ENCODE measurements at regions not wholly inside any gene's neighbourhood (a gene's known extent, or its start where the extent isn't known, plus 50 kb on each side); places are given as distances from the start of the nearest gene placed in this dataset.

- intact Hi-C loops (cut with DNase I; ENCODE audit: low total_unique reads) = no loop called here
- WGBS, 2 donors = 75 to 79% methylated on average over 11 of the region's 11 CpGs
- TF ChIP-seq POLR2A (IDR thresholded peaks at IDR 0.05) (no peak), CTCF (IDR thresholded peaks at IDR 0.05) (no peak)
- H3K4me3 ChIP-seq (ENCODE audit: low read depth, poor library complexity, severe bottlenecking) = no peak overlapping the region
- DNase-seq (ENCODE audit: low spot score in 2 of 2) = peak in 1 of 2 donors; percentile 58
Measured at GRCh38 chr20:60238992-60239660, 280.9 kb downstream of the CDH26 start.

GRCh38 chr20:60239956-60240355 is 281.7 kb downstream of the CDH26 start:
- DNase-seq (ENCODE audit: low spot score in 2 of 2) = peak in 1 of 2 donors; percentile 61
- 60 to 68% methylated on average over 12 of the region's 12 CpGs for WGBS, 2 donors

GRCh38 chr20:60240415-60240814 is 282.2 kb downstream of the CDH26 start:
- WGBS, 2 donors = 47 to 59% methylated on average over 7 of the region's 7 CpGs
- TF ChIP-seq POLR2A (IDR thresholded peaks at IDR 0.05) (no peak), CTCF (IDR thresholded peaks at IDR 0.05) (no peak)
- DNase-seq (ENCODE audit: low spot score in 2 of 2) = peak in 1 of 2 donors; percentile 6
- H3K4me3 ChIP-seq (ENCODE audit: low read depth, poor library complexity, severe bottlenecking) = no peak overlapping the region
- intact Hi-C loops (cut with DNase I; ENCODE audit: low total_unique reads) = no loop called here

More at GRCh38 chr20:60239956-60240355, 281.7 kb downstream of the CDH26 start:
- no peak overlapping the region for H3K4me3 ChIP-seq (ENCODE audit: low read depth, poor library complexity, severe bottlenecking)
- TF ChIP-seq POLR2A (IDR thresholded peaks at IDR 0.05) (no peak), CTCF (IDR thresholded peaks at IDR 0.05) (no peak)
- intact Hi-C loops (cut with DNase I; ENCODE audit: low total_unique reads) = no loop called here

- peak in 1 of 2 donors; percentile 56 for DNase-seq (ENCODE audit: low spot score in 2 of 2)
- WGBS, 2 donors = 71 to 72% methylated on average over 8 of the region's 8 CpGs
- TF ChIP-seq POLR2A (IDR thresholded peaks at IDR 0.05) (no peak), CTCF (IDR thresholded peaks at IDR 0.05) (no peak)
Measured at GRCh38 chr20:60240986-60241385, 282.8 kb downstream of the CDH26 start.

GRCh38 chr20:60242836-60243505 is 284.7 kb downstream of the CDH26 start:
- no peak for TF ChIP-seq POLR2A (IDR thresholded peaks at IDR 0.05)
- TF ChIP-seq CTCF (IDR thresholded peaks at IDR 0.05) = no peak
- H3K4me3 ChIP-seq (ENCODE audit: low read depth, poor library complexity, severe bottlenecking) = no peak overlapping the region
- peak in 1 of 2 donors; percentile 53 for DNase-seq (ENCODE audit: low spot score in 2 of 2)
- intact Hi-C loops (cut with DNase I; ENCODE audit: low total_unique reads) = no loop called here
- WGBS, 2 donors = 87% methylated on average over 4 of the region's 4 CpGs

More at GRCh38 chr20:60240986-60241385, 282.8 kb downstream of the CDH26 start:
- H3K4me3 ChIP-seq (ENCODE audit: low read depth, poor library complexity, severe bottlenecking) = no peak overlapping the region
- intact Hi-C loops (cut with DNase I; ENCODE audit: low total_unique reads) = no loop called here

All from lower leg skin (tissue), 4 donors.